Loucy (cell line): ENCODE measurements at regions not wholly inside any gene's neighbourhood (a gene's known extent, or its start where the extent isn't known, plus 50 kb on each side); places are given as distances from the start of the nearest gene placed in this dataset.

Source experiments
- H2AFZ ChIP-seq: fragments of 200-600 bp; sonication (generic); 2 replicates; pipeline ENCODE4 v1.6.0; 2016; ENCODE audit warnings: antibody characterized with exemption, mild to moderate bottlenecking, low read length, moderate library complexity
- H3F3A ChIP-seq: fragments of 200-600 bp; 2 replicates; pipeline ENCODE4 v1.6.0; 2016; ENCODE audit warnings: antibody characterized with exemption, low read depth, mild to moderate bottlenecking
- H3K27me3 ChIP-seq: fragments of 200-600 bp; sonication (generic); 2 replicates; pipeline ENCODE4 v1.6.1; 2014; ENCODE audit warnings: low read length, mild to moderate bottlenecking; ENCODE audit not compliant: insufficient read depth, poor library complexity, severe bottlenecking
- H3K36me3 ChIP-seq: fragments of 200-600 bp; sonication (generic); 2 replicates; pipeline ENCODE4 v1.6.1; 2016; ENCODE audit warnings: low read length; ENCODE audit not compliant: insufficient read depth
- H3K4me1 ChIP-seq: fragments of 200-600 bp; sonication (generic); 2 replicates; pipeline ENCODE4 v1.5.1; 2014; ENCODE audit warnings: low read length, mild to moderate bottlenecking; ENCODE audit not compliant: insufficient read depth, poor library complexity, severe bottlenecking
- H3K4me2 ChIP-seq: fragments of 200-600 bp; sonication (generic); 2 replicates; pipeline ENCODE4 v1.6.0; 2014; ENCODE audit warnings: antibody characterized with exemption, low read length, low read depth, mild to moderate bottlenecking; ENCODE audit not compliant: poor library complexity, severe bottlenecking
- H3K4me3 ChIP-seq: fragments of 200-600 bp; sonication (generic); 2 replicates; pipeline ENCODE4 v1.5.1; 2014; ENCODE audit warnings: low read length, mild to moderate bottlenecking, mixed read lengths; ENCODE audit not compliant: poor library complexity, severe bottlenecking
- H3K79me2 ChIP-seq: fragments of 200-600 bp; sonication (generic); 2 replicates; pipeline ENCODE4 v1.6.1; 2014; ENCODE audit warnings: low read length; ENCODE audit not compliant: insufficient read depth
- H3K9ac ChIP-seq: fragments of 200-600 bp; sonication (generic); 2 replicates; pipeline ENCODE4 v1.6.0; 2014; ENCODE audit warnings: mild to moderate bottlenecking, low read depth, low read length, moderate library complexity; ENCODE audit not compliant: poor library complexity, severe bottlenecking
- H3K9me2 ChIP-seq: fragments of 200-600 bp; sonication (generic); replicated peaks from 2 replicates; pipeline ENCODE4 v1.6.1; 2016; ENCODE audit warnings: low read depth, low read length, mixed read lengths
- H3K9me3 ChIP-seq: fragments of 200-600 bp; sonication (generic); 2 replicates; pipeline ENCODE4 v1.6.1; 2014; ENCODE audit warnings: mild to moderate bottlenecking, antibody characterized with exemption, low read length, low read depth; ENCODE audit not compliant: insufficient read depth
- H4K20me1 ChIP-seq: fragments of 200-600 bp; sonication (generic); 2 replicates; pipeline ENCODE4 v1.6.0; 2014; ENCODE audit warnings: antibody characterized with exemption, low read length, mild to moderate bottlenecking; ENCODE audit not compliant: insufficient read depth, poor library complexity, severe bottlenecking
- EZH2phosphoT487 ChIP-seq: fragments of 200-600 bp; IDR thresholded peaks from 2 replicates; pipeline ENCODE4 v1.6.1; 2018; ENCODE audit warnings: antibody characterized with exemption, mild to moderate bottlenecking, moderate library complexity, borderline replicate concordance
- TF ChIP-seq, protein P1 (sequence below): fragments of 200-600 bp; sonication (generic); conservative IDR thresholded peaks from 2 replicates; pipeline ENCODE4 v1.5.1; 2014; ENCODE audit warnings: mild to moderate bottlenecking, antibody characterized with exemption, low read length

DNA sequence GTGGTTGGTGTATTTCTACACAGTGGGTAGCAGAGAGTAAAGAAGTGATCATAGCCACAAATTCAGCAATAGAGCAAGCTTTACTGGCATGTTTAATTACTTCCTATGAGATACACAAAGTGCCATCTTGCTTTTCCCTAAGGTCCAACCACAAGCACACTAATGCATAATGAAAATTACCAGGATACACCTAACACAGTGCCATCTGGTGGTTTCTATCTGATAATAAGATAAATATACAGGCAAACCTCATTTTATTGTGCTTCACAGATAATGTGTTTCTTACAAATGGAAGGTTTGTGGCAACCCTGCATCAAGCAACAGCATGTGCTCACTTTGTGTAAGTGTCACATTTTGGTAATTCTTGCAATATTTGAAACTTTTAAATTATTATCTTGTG is 223.0 kb downstream of the NSUN3 start:
- no peaks in the 10 kb centered on the region for H3K9me3 ChIP-seq
- TF ChIP-seq, protein P1, sequence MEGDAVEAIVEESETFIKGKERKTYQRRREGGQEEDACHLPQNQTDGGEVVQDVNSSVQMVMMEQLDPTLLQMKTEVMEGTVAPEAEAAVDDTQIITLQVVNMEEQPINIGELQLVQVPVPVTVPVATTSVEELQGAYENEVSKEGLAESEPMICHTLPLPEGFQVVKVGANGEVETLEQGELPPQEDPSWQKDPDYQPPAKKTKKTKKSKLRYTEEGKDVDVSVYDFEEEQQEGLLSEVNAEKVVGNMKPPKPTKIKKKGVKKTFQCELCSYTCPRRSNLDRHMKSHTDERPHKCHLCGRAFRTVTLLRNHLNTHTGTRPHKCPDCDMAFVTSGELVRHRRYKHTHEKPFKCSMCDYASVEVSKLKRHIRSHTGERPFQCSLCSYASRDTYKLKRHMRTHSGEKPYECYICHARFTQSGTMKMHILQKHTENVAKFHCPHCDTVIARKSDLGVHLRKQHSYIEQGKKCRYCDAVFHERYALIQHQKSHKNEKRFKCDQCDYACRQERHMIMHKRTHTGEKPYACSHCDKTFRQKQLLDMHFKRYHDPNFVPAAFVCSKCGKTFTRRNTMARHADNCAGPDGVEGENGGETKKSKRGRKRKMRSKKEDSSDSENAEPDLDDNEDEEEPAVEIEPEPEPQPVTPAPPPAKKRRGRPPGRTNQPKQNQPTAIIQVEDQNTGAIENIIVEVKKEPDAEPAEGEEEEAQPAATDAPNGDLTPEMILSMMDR = peak; percentile 65
- no peak for TF ChIP-seq EZH2phosphoT487

GRCh38 chr3:94291686-94292085 is 228.8 kb downstream of the NSUN3 start:
- no peak overlapping the region for H2AFZ ChIP-seq
- H4K20me1 ChIP-seq = no peaks in the 10 kb centered on the region
- no peak overlapping the region for H3K4me2 ChIP-seq
- H3K4me3 ChIP-seq = no peak overlapping the region
- no peaks in the 10 kb centered on the region for H3F3A ChIP-seq
- no peaks in the 10 kb centered on the region for H3K4me1 ChIP-seq
- H3K79me2 ChIP-seq = no peaks in the 10 kb centered on the region
- H3K9me3 ChIP-seq = no peaks in the 10 kb centered on the region
- no peaks in the 10 kb centered on the region for H3K36me3 ChIP-seq
- TF ChIP-seq, protein P1 = no peak
- TF ChIP-seq EZH2phosphoT487 = no peak
- no peaks in the 10 kb centered on the region for H3K27me3 ChIP-seq
- H3K9ac ChIP-seq = no peak overlapping the region
- H3K9me2 ChIP-seq = no peaks in the 10 kb centered on the region

More for the DNA sequence above, 223.0 kb downstream of the NSUN3 start:
- H3K27me3 ChIP-seq = no peaks in the 10 kb centered on the region
- no peaks in the 10 kb centered on the region for H3K4me1 ChIP-seq
- H4K20me1 ChIP-seq = no peaks in the 10 kb centered on the region
- no peaks in the 10 kb centered on the region for H3F3A ChIP-seq
- H3K79me2 ChIP-seq = no peaks in the 10 kb centered on the region
- no peaks in the 10 kb centered on the region for H3K36me3 ChIP-seq
- H2AFZ ChIP-seq = no peak overlapping the region
- no peak overlapping the region for H3K4me3 ChIP-seq
- no peak overlapping the region for H3K9ac ChIP-seq
- no peak overlapping the region for H3K4me2 ChIP-seq
- H3K9me2 ChIP-seq = no peaks in the 10 kb centered on the region

GRCh38 chr3:94292151-94292550 is 229.3 kb downstream of the NSUN3 start:
- Histone ChIP-seq H2AFZ (no peak overlapping the region), H4K20me1 (no peaks in the 10 kb centered on the region), H3K27me3 (no peaks in the 10 kb centered on the region), H3F3A (no peaks in the 10 kb centered on the region), H3K9me2 (no peaks in the 10 kb centered on the region), H3K4me2 (no peak overlapping the region), H3K9me3 (no peaks in the 10 kb centered on the region), H3K36me3 (no peaks in the 10 kb centered on the region), H3K9ac (no peak overlapping the region), H3K4me1 (no peaks in the 10 kb centered on the region), H3K79me2 (no peaks in the 10 kb centered on the region), H3K4me3 (no peak overlapping the region)
- TF ChIP-seq EZH2phosphoT487 = no peak
- TF ChIP-seq, protein P1 = no peak
